ENCODE measurements at regions not wholly inside any gene's neighbourhood (a gene's known extent, or its start where the extent isn't known, plus 50 kb on each side); places are given as distances from the start of the nearest gene placed in this dataset.

DNA sequence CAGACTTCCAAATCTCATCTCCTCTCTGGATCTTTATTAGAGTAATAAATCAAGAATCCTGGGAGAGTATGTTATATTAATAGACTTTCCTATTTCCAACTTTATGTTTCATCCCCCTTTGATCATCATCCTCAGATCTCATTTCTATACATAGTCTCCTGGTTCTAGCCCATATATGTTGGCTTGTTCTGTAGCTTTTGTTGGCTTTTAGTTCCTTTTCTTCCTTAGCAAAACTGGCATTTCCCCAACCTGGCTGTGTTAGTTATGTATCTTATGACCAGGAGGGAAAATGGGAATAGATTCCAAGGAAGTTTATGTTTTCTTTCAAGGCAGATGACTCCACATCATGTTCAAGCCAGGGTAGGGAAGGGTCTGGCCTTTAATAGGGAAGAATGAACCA lies 2464.5 kb downstream of the PCDH9 start:
- no peaks in the 10 kb centered on the region for H3K4me1 ChIP-seq (ENCODE audit: insufficient read depth)
- no peak overlapping the region for H3K4me3 ChIP-seq
- TF ChIP-seq, protein P1, sequence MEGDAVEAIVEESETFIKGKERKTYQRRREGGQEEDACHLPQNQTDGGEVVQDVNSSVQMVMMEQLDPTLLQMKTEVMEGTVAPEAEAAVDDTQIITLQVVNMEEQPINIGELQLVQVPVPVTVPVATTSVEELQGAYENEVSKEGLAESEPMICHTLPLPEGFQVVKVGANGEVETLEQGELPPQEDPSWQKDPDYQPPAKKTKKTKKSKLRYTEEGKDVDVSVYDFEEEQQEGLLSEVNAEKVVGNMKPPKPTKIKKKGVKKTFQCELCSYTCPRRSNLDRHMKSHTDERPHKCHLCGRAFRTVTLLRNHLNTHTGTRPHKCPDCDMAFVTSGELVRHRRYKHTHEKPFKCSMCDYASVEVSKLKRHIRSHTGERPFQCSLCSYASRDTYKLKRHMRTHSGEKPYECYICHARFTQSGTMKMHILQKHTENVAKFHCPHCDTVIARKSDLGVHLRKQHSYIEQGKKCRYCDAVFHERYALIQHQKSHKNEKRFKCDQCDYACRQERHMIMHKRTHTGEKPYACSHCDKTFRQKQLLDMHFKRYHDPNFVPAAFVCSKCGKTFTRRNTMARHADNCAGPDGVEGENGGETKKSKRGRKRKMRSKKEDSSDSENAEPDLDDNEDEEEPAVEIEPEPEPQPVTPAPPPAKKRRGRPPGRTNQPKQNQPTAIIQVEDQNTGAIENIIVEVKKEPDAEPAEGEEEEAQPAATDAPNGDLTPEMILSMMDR (IDR thresholded peaks at IDR 0.05), result no peak
- TF ChIP-seq POLR2A (IDR thresholded peaks at IDR 0.05) (no peak), EP300 (IDR thresholded peaks at IDR 0.05) (no peak)
- intact Hi-C loops (cut with DNase I), result no loop called here
- H3K9me3 ChIP-seq, result no peaks in the 10 kb centered on the region
- no peak overlapping the region for H3K27ac ChIP-seq
- no peaks in the 10 kb centered on the region for H3K27me3 ChIP-seq
- DNase-seq, result no peak
- no peaks in the 10 kb centered on the region for H3K36me3 ChIP-seq

DNA sequence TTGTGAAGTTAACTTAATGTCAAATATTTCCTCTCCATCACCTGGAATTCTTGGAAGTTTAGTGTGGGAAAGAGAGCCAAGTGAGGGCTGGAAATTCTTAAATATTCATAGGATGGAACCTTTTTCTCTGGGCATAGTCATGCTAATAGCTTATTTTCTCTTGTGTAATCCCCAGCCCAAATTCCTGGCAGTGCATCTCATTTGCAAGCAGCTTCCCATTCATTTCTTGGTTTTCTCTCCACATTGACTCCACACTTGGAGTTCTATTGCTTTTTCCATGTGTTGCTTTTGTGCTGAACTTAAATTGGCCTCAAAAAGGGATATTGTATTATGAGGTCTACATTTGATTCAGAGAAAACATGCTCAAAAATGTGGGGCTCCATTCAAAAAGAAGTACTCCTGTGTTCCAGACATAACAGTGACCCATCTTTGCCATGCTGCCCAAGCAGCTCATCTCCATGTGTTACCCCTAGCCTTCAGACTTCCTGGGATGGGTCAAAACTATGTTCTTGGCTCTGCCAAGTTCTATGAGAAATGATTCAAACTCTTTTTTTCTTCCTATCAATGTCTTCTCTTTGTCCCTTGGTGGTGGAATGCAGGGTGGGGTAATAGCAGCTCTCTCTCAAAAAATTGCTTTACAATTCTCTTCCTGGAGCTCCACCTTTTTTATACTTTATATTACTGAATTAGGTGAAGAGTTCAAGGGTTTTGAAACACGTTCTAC lies 2471.5 kb downstream of the PCDH9 start:
- Histone ChIP-seq H3K4me3 (no peak overlapping the region), H3K27me3 (no peaks in the 10 kb centered on the region), H3K36me3 (no peaks in the 10 kb centered on the region), H3K9me3 (no peaks in the 10 kb centered on the region), H3K27ac (no peak overlapping the region), H3K4me1 (ENCODE audit: insufficient read depth) (no peaks in the 10 kb centered on the region)
- TF ChIP-seq EP300 (IDR thresholded peaks at IDR 0.05) (no peak), POLR2A (IDR thresholded peaks at IDR 0.05) (no peak)
- TF ChIP-seq, protein P1 (IDR thresholded peaks at IDR 0.05), result no peak
- intact Hi-C loops (cut with DNase I), result no loop called here
- WGBS, 3 donors, result 54 to 70% (median 58%) methylated on average over 1 of the region's 1 CpG
- no peak for DNase-seq

DNA sequence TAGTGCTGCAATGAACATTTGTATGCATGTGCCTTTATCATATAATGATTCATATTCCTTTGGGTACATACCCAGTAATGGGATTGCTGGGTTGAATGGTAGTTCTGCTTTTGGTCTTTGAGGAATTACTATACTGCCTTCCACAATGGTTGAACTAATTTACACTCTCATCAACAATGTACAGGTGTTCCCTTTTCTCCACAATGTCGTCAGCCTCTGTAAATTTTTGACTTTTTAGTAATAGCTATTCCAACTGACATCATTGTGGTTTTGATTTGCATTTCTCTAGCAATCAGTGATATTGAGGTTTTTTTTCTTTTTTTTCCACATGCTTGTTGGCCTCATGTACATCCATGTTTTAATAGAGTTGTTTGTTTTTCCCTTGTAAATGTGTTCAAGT lies 2473.5 kb downstream of the PCDH9 start:
- Histone ChIP-seq H3K27ac (no peak overlapping the region), H3K9me3 (no peaks in the 10 kb centered on the region), H3K4me1 (ENCODE audit: insufficient read depth) (no peaks in the 10 kb centered on the region), H3K36me3 (no peaks in the 10 kb centered on the region), H3K27me3 (no peaks in the 10 kb centered on the region), H3K4me3 (no peak overlapping the region)
- DNase-seq, result no peak
- TF ChIP-seq POLR2A (IDR thresholded peaks at IDR 0.05), result no peak
- TF ChIP-seq, protein P1 (IDR thresholded peaks at IDR 0.05), result no peak
- TF ChIP-seq EP300 (IDR thresholded peaks at IDR 0.05), result no peak
- 77 to 80% (median 78%) methylated on average over 1 of the region's 1 CpG for WGBS, 3 donors
- intact Hi-C loops (cut with DNase I), result no loop called here

DNA sequence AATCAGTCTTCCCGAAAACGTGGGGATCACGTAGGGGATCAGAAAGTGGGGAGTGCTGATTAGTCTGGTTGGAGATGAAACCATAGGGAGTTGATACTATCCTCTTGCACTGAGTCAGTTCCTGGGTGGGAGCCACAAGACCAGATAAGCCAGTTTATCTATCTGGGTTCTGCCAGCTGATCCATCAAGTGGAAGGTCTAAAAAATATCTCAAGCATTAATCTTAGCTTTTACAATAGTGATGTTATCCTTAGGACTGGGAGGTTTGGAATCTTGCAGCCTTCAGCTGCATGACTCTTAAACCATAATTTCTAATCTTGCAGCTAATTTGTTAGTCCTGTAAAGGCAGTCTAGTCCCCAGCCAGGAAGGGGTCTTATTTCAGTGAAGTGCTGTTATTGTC lies 2474.2 kb downstream of the PCDH9 start:
- no peaks in the 10 kb centered on the region for H3K9me3 ChIP-seq
- DNase-seq, result no peak
- 80 to 84% (median 83%) methylated on average over 3 of the region's 3 CpGs for WGBS, 3 donors
- no peak for TF ChIP-seq EP300 (IDR thresholded peaks at IDR 0.05)
- TF ChIP-seq, protein P1 (IDR thresholded peaks at IDR 0.05), result no peak
- no peak for TF ChIP-seq POLR2A (IDR thresholded peaks at IDR 0.05)
- H3K36me3 ChIP-seq, result no peaks in the 10 kb centered on the region
- H3K27ac ChIP-seq, result no peak overlapping the region
- no peak overlapping the region for H3K4me3 ChIP-seq
- no peaks in the 10 kb centered on the region for H3K27me3 ChIP-seq
- intact Hi-C loops (cut with DNase I), result no loop called here
- no peaks in the 10 kb centered on the region for H3K4me1 ChIP-seq (ENCODE audit: insufficient read depth)

All from ovary (tissue), 7 donors.